NOMO-1 (cell line): ENCODE measurements at regions not wholly inside any gene's neighbourhood (a gene's known extent, or its start where the extent isn't known, plus 50 kb on each side); places are given as distances from the start of the nearest gene placed in this dataset.

Experiments
- DNase-seq, 2 experiments: peaks; one replicate each; lab custom pipeline; 2025; ENCODE audit not compliant: unreplicated experiment in 2 of 2; lab: John Stamatoyannopoulos, UW

GRCh38 chr6:165987483-165988301, 180.0 kb downstream of the TBXT start:
- DNase-seq, result no peak

GRCh38 chr6:165986914-165987482, 180.7 kb downstream of the TBXT start:
- no peak for DNase-seq

- no peak for DNase-seq
These were observed 181.2 kb downstream of the TBXT start for GRCh38 chr6:165986311-165986913.

- DNase-seq, result no peak
These were observed 181.8 kb downstream of the TBXT start for GRCh38 chr6:165985806-165986299.

GRCh38 chr6:165985281-165985805, 182.3 kb downstream of the TBXT start:
- no peak for DNase-seq

GRCh38 chr6:165984729-165985275, 182.8 kb downstream of the TBXT start:
- DNase-seq, result no peak

GRCh38 chr6:165983112-165984072, 184.3 kb downstream of the TBXT start:
- DNase-seq, result no peak

- DNase-seq, result no peak
These were observed 189.2 kb downstream of the TBXT start for GRCh38 chr6:165978476-165978875.

GRCh38 chr6:165976684-165977083, 191.0 kb downstream of the TBXT start:
- DNase-seq, result no peak

- DNase-seq, result no peak
These were observed 192.8 kb downstream of the TBXT start for GRCh38 chr6:165974817-165975216.

GRCh38 chr6:165973473-165973872, 194.2 kb downstream of the TBXT start:
- DNase-seq, result no peak

- no peak for DNase-seq
These were observed 195.4 kb downstream of the TBXT start for GRCh38 chr6:165972139-165972802.

GRCh38 chr6:165971202-165971601, 196.4 kb downstream of the TBXT start:
- no peak for DNase-seq

- no peak for DNase-seq
These were observed 197.7 kb downstream of the TBXT start for GRCh38 chr6:165970001-165970400.

GRCh38 chr6:165969184-165969583, 198.5 kb downstream of the TBXT start:
- DNase-seq, result no peak

GRCh38 chr6:165968408-165968807, 199.2 kb downstream of the TBXT start:
- DNase-seq, result no peak

GRCh38 chr6:165967810-165968407, 199.7 kb downstream of the TBXT start:
- DNase-seq, result no peak

GRCh38 chr6:165963750-165964149, 203.9 kb downstream of the TBXT start:
- DNase-seq, result no peak

GRCh38 chr6:165962366-165962765, 205.3 kb downstream of the TBXT start:
- DNase-seq, result no peak
